NCI-H128 (cell line): ENCODE measurements at regions not wholly inside any gene's neighbourhood (a gene's known extent, or its start where the extent isn't known, plus 50 kb on each side); places are given as distances from the start of the nearest gene placed in this dataset.
"Not testable (repeated sequence)": the region's sequence is repeated elsewhere in the genome, so short reads cannot be mapped to it uniquely, and the experiment has no call there.

Experiments
- DNase-seq: peaks from one replicate; lab custom pipeline; 2025; ENCODE audit not compliant: unreplicated experiment; lab: John Stamatoyannopoulos, UW

DNA sequence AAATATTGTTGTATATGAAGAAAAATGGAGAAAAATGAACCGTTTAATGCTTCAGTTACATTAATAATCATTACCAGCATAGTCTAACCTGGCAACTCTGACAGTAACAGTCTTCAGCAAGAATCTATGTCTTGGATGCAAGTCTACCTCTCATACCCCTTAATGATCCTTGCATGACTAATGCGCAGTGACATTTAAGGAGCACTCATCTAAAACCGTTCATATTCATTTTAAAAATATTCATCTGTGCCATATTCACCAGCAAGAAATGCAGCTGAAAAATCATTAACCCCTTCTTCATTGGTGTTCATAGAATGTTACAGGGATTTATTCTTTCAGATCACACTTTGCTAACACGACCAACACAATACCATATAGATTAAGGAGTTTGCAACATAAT, 227.2 kb upstream of the ASCC3 start:
- DNase-seq = no peak

DNA sequence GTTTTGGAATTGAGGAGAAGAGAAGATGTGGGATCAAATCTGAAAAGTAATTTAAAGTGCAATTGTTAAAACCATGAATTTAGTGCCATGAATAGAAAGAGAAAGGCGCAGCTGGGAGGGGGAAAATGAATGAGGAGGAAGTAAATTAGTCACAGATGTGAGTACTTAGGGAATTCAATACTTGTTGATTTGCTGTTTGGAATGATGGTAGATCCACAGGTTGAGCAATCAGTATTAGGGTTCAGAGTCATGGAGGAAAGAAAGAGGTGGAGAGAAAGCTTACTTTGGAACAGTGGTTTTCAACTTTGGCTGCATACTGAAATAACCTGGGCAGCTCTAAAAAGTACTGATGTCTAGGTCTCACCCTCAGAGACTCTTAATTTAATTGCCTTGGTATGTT, 229.7 kb upstream of the ASCC3 start:
- DNase-seq = no peak

DNA sequence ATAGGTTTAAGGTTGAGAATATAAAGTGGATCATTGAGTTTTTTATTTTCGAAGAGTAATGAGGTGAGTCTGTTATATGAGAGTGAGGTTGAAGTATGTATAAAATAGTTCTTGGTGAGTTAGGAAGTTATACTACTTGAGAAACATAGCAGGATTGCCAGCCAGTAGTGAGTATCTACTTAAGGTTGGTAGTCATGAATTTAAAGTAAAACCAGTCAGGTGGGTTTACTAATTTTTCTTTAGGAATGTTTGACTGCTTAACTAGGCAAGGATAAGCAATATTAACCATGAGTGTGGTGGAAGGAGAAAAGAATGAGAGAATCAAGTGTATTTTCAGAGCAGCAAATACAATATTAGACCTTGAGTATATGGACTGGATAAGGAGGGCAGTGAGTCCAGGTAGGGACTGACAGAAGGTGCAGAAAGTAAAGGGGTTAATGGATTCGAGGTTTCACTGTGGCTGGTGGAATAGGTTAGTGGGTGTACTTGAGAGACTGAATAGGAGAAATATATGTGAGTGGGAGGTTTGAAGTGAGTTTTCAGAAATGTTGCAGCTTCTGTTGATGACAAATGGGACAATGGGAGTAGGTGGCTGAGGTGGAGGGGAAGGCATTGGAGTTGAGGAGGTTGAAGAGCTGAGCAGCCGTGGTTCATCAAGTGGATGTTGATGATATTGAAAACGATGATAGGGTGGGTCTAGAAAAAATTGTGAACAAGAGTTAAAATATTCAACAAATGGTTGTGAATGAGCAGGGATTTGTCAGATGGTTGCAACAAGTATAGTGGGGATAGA, 232.5 kb upstream of the ASCC3 start:
- no peak for DNase-seq

DNA sequence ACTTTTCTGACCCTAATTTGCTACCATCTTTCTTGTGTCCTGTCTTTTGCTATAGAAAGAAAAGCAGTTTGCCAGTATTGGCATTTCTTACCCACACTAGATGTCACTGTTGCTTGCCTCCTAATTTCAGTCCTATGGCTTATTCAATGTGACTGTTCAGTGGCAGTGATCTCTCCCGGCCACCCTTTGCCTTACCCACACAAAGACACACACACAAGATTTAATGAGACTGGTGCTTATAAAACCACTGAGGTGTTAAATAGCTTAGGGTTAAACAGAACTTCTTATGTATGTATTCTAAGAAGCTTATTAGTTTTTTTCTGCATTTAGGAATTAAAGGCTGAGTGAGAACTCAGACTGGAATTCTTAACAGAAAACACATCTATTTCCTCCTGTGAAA, 233.6 kb upstream of the ASCC3 start:
- peak; percentile 22 for DNase-seq

DNA sequence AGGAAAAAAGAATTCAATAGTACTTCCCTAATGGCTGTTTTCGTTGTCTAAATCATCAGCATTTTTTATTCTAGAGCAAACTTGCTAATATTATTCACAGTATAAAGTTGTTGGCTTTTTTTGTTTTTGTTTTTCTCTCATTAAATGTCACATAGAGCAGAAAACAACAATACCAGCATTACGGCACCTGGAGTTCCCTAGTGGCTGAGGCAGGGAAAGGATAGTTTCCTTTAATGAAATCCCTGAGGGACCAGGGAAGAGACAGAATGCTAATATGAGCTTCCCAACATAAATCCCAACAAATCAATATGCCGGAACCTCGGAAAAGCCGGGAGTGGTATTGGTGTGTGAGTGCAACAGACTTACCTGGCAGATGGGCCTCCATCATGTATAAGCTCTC, 235.2 kb upstream of the ASCC3 start:
- no peak for DNase-seq

DNA sequence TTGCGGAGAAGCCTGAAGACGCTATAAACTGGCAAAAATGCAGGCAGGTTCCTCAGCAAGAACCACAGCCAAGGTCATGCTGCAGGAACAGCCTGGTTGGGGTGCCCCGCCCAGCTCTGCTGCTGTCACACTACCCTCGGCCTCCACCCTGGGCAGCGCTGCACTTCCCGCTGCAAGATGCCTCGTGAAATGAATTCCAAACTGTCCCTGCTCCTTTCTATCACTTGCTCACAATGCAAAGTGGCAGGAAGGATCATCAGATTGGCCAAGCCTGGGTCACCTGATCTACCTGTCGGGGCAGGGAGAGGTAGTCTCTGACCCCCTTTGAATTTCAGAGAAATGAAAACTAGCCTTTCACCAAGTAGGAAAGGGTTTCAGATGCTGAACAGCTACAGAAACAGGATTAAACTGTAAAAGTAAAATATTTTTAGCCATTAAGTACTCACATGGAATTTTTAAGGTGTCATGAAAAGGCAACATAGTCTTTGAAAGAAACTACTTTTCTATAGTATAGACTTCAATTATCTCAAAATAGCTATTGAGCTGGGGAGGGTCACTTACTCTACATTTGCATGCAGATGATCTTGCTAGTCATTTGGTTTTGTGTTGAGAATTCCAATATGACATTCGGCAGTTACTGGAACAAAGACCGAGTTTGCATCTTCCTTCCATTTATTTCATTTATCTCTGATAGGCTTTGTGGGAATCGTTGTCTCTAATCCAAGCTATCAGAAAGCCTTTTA, 236.4 kb upstream of the ASCC3 start:
- no peak for DNase-seq

DNA sequence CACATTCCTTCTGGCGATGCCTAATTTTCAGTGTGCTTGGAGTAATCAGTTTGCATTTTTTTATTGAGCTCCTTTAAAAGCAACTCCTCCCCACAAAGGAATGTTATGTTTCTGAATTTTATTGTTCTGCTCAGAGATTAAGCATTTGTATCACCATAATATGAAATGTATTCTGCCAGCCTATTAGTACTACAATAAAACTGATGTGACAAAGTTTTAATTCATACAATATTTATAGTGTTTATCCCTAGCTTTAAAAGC, 236.9 kb upstream of the ASCC3 start:
- no peak for DNase-seq

DNA sequence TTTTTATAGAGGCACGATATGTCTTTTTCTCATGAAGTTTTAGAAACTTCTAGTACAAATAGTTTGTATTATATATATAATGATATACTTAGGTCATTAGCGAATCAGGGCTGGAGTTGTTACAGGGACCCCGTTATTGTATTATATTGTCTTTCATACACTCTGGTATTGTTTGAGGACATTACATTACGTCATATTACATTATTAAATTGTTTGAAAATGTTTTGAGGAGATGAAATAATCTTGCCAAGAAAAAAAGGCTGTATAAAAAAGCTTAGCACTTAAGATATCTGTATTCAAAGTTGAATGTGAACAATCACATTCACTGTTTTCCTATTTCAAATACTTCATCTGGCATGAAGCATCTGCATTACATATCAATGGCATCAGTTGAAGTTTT, 239.6 kb upstream of the ASCC3 start:
- no peak for DNase-seq

DNA sequence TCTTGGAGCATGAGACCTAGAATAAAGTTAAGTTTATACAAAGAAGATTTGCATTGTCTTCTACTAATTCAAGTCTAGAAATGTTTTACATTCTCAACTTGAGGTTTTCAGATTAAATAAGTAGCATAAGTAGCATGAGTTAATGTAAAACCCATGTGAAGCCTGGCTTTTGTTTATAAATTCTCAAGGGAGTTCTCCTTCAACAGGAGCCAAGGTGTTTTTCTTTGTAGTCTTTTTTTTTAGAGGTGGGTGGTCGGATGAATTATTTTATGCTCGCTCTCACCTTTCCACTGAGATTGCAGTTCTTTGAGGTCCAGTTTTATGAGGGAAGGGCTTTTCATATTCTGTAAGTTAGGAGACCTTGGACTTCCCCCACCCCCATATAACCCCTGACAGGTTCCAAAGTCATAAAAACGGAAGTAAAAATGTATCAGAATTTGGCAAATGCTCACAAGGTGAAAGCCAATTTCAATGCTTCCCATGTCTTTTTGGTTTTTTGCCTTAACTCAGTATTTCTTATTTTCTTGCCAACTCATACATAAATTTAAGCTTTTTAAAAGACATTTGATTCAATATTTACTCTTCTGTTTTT, 244.3 kb upstream of the ASCC3 start:
- DNase-seq = no peak

DNA sequence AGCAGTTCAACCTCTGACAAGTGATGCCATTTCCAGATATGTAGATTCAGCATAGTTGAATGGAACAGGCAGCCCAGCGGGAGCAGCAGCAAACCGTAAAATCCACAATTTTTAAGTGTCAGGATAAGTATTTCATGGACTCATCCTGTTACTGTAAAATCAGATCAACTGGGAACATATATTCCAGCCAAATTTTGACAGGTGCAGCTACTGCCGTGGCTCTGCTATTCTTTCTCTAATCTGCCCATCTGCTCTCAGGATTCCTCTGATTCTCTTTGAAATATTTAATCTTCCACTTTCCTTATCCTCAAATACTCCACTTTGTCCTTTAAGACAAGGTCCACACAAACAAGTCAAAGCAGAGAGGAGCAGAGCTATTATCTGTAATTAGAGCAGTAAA, 245.4 kb upstream of the ASCC3 start:
- DNase-seq = no peak

DNA sequence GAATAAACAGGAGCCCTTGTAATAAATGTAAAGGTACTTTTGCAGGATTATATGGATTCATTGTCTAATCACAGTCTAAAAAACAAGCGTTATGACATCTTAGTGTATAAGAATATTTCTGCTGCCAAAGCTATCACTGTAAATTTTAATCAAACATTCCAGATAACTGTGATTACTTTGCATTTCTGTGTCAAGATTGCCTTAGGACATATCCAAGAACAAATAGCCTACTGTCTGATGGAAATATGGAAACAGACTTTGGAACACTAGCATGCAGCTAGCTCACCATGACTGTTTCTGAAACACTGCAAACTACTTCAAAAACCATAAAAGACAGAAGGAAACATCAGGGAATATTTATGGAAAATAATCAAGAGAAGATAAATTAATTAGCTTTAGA, 248.7 kb upstream of the ASCC3 start:
- DNase-seq = no peak

DNA sequence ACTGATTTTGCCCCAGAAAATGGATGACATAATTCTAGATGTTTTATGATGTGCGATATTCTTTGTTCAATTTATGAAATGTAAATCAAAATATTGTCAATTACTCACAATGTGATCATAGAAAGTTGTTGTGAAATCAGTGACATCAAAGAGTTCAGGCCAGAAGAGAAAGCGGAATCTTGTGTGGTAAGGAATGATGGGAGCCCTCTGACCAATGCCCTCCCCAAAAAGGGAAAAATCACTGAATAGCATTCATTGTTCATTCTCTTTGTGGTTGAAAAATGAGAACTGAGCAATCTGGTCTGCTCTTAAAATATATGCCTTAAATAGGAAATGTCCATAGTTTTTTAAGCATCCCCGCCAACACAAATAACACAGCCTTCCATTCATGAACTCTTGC, 247.1 kb upstream of the GRIK2 start:
- DNase-seq = no peak

DNA sequence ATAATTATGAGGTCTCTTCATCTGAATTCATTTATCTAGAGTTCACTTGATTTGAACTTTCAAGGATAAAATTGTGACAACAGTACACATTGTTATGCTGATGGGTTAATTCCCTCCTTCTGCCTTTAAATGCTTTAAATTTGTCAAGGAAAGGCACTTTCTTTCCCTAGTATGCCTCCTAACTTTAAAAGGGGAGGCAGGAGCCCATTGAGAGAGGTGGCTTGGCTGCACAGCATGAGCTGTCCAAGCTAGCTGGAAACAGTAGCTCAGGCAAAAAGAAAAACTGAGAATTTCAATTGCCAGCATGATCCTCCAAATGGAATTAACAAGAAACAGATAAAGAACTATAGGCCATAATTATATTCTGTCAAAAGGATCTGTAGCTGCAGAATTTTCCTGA, 243.3 kb upstream of the GRIK2 start:
- no peak for DNase-seq

DNA sequence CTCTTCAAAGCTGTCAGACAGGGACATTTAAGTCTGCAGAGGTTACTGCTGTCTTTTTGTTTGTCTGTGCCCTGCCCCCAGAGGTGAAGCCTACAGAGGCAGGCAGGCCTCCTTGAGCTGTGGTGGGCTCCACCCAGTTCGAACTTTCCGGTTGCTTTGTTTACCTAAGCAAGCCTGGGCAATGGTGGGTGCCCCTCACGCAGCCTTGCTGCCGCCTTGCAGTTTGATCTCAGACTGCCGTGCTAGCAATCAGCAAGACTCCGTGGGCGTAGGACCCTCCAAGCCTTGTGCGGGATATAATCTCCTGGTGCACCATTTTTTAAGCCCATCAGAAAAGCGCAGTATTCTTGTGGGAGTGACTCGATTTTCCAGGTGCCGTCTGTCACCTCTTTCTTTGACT, 235.9 kb upstream of the GRIK2 start:
- not testable (repeated sequence) for DNase-seq

DNA sequence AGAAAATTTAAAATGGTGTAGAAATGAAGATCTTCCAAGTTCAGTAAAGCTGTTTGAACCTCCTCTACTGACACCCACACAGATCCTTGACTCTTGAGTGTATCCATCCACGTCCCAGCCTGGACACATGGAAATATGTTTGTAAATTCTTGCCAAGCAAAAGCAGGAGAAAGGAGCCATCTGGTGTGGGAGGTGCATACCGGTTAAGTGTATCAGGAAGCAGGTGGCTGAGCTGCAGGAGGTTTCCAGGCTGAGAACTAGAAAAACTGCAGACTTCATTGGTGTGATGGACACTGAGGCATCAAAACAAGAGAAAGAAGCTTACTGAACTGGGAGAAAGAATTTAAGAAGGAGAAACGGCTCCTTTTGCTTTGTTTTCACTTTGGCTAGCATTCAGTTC, 229.9 kb upstream of the GRIK2 start:
- DNase-seq = no peak

DNA sequence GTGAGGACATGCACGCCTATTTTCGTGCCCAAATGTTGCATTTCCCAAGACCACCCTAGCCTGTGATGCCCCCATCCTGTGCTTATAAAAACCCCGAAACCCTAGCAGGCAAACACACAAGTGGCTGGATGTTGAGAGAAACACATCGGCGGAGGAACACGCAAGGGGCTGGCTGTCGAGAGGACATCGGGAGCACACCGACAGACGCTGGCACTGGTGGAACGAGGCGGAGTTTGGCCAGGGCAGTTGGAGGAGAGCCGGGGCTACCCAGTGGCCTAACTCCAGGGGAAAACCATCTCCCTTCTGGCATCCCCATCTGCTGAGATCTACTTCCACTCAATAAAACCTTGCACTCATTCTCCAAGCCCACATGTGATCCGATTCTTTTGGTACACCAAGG, 225.9 kb upstream of the GRIK2 start:
- no peak for DNase-seq

DNA sequence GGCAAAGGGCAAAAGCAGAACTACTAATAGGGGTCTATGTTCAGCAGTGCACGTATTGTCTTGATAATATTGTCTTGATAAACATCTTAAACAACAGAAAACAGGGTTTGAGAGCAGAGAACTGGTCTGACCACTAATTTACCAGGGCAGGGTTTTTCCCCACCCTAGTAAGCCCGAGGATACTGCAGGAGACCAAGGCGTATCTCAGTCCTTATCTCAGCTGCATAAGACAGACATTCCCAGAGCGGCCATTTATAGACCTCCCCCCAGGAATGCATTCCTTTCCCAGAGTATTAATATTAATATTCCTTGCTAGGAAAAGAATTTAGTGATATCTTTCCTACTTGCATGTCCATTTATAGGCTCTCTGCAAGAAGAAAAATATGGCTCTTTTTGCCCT, 222.5 kb upstream of the GRIK2 start:
- DNase-seq = not testable (repeated sequence)

DNA sequence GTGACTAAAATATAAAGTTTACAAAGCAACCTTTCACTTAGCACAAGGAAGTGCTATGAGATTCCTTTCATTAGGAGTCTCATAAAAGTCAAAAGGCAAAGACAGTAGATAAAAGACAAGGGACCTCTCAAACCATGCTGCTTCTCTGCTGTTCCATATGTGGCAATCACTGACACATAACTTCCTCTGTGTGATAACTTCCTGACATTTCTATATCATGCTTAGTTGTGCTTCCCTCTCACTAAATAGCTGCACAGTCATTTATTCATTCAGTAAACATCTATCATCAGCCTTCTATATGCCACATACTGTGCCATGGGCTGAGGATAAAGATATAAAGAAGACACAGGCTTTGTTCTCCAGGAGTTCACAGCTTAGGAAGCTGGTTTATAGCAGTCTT, 214.8 kb upstream of the GRIK2 start:
- no peak for DNase-seq

DNA sequence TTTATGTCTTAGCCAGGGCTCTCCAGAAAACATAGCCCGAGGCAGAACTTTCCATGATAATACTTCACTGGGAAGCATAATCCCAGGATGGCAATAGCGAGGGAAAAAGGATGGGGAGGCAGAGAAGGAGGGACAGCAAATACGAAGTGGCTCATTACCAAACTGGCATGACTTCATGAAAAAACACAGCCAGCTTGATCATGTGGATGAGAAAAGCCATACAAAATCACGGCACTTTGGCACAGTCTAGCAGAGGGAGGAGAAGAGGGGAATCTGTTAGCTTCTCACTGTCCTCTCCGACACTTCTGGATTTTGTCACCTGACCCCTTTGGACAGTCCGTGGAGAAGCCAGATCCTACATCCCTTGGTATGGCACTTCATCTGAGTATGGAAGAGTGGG, 212.5 kb upstream of the GRIK2 start:
- DNase-seq = no peak

DNA sequence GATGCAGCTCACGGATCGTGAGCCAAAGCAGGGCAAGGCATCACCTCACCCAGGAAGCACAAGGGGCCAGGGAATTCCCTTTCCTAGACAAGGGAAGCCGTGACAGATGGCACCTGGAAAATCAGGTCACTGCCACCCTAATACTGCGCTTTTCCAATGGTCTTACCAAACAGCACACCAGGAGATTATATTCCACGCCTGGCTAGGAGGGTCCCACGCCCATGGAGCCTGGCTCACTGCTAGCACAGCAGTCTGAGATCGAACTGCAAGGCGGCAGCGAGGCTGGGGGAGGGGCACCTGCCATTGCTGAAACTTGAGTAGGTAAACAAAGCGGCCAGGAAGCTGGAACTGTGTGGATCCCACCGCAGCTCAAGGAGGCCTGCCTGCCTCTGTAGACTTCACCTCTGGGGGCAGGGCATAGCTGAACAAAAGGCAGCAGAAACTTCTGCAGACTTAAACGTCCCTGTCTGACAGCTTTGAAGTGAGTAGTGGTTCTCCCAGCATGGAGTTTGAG, 205.2 kb upstream of the GRIK2 start:
- DNase-seq = not testable (repeated sequence)

DNA sequence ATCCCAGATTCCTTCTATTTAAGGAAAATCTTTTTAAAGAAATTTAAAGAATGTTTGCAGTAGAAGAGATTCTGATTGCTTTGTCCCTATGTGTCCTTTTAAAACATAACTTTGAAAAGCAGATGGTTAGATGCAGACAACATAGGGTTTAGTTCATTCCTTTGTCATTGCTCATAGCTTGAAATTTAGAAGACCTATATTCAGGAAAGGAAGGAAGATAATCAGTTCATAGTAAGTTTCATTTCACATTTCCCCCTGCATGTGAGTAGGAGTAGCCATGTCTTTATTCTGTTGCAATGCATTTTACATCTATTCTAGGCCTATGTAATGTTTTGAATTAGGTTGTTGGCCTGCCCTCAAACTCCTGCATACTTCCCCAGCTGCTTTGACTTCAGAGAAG, 197.9 kb upstream of the GRIK2 start:
- DNase-seq = no peak

DNA sequence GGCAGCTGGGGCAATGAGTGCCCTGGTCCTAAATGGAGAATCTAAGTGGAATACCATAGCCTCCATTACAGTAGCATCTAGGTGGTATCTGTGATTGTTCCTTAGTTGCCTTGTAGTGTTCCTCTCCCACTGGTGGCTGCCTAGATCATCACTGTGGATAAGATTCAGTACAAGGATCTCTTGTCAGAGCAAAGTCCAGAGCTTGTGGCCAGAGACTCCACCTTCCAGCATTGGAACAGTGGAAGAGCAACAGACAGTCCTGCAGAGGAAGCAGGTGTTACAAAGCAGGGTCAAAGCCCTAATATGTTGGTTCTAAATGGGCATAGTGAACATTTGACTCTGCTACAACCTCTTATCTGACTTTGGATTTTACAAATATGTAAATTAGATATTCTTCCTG, 194.1 kb upstream of the GRIK2 start:
- no peak for DNase-seq
